ENCODE measurements at regions not wholly inside any gene's neighbourhood (a gene's known extent, or its start where the extent isn't known, plus 50 kb on each side); places are given as distances from the start of the nearest gene placed in this dataset.

- H3K9me3 ChIP-seq (replicated peaks; ENCODE audit: low read length): no peaks in the 10 kb centered on the region
- no peaks in the 10 kb centered on the region for H3K27me3 ChIP-seq (ENCODE audit: control insufficient read depth, insufficient read depth, low read length)
- no peak overlapping the region for H3K9ac ChIP-seq (ENCODE audit: low read depth, low read length)
- H3K4me2 ChIP-seq (ENCODE audit: low read length): no peak overlapping the region
- no peaks in the 10 kb centered on the region for H3K36me3 ChIP-seq (ENCODE audit: insufficient read depth, low read length)
- no peaks in the 10 kb centered on the region for H3K4me1 ChIP-seq (ENCODE audit: control insufficient read depth, insufficient read depth, low read length)
- no peak overlapping the region for H3K4me3 ChIP-seq (ENCODE audit: low read length)
These were observed 437.8 kb upstream of the PROX1 start for GRCh38 chr1:213549982-213550381.

- Histone ChIP-seq H3K4me1 (ENCODE audit: control insufficient read depth, insufficient read depth, low read length) (no peaks in the 10 kb centered on the region), H3K4me3 (ENCODE audit: low read length) (no peak overlapping the region), H3K27me3 (ENCODE audit: control insufficient read depth, insufficient read depth, low read length) (no peaks in the 10 kb centered on the region), H3K36me3 (ENCODE audit: insufficient read depth, low read length) (no peaks in the 10 kb centered on the region), H3K9ac (ENCODE audit: low read depth, low read length) (no peak overlapping the region), H3K4me2 (ENCODE audit: low read length) (no peak overlapping the region), H3K9me3 (replicated peaks; ENCODE audit: low read length) (no peaks in the 10 kb centered on the region)
These were observed 437.0 kb upstream of the PROX1 start for GRCh38 chr1:213550804-213551203.

GRCh38 chr1:213552045-213552444 lies 435.7 kb upstream of the PROX1 start:
- no peaks in the 10 kb centered on the region for H3K36me3 ChIP-seq (ENCODE audit: insufficient read depth, low read length)
- no peak overlapping the region for H3K4me3 ChIP-seq (ENCODE audit: low read length)
- no peaks in the 10 kb centered on the region for H3K4me1 ChIP-seq (ENCODE audit: control insufficient read depth, insufficient read depth, low read length)
- H3K4me2 ChIP-seq (ENCODE audit: low read length): no peak overlapping the region
- H3K27me3 ChIP-seq (ENCODE audit: control insufficient read depth, insufficient read depth, low read length): no peaks in the 10 kb centered on the region
- H3K9me3 ChIP-seq (replicated peaks; ENCODE audit: low read length): no peaks in the 10 kb centered on the region
- no peak overlapping the region for H3K9ac ChIP-seq (ENCODE audit: low read depth, low read length)

- Histone ChIP-seq H3K4me3 (ENCODE audit: low read length) (no peak overlapping the region), H3K4me2 (ENCODE audit: low read length) (no peak overlapping the region), H3K9ac (ENCODE audit: low read depth, low read length) (no peak overlapping the region), H3K36me3 (ENCODE audit: insufficient read depth, low read length) (no peaks in the 10 kb centered on the region), H3K9me3 (replicated peaks; ENCODE audit: low read length) (no peaks in the 10 kb centered on the region), H3K4me1 (ENCODE audit: control insufficient read depth, insufficient read depth, low read length) (no peaks in the 10 kb centered on the region), H3K27me3 (ENCODE audit: control insufficient read depth, insufficient read depth, low read length) (no peaks in the 10 kb centered on the region)
These were observed 427.5 kb upstream of the PROX1 start for GRCh38 chr1:213560226-213560625.

GRCh38 chr1:213561870-213562269 lies 425.9 kb upstream of the PROX1 start:
- Histone ChIP-seq H3K36me3 (ENCODE audit: insufficient read depth, low read length) (no peaks in the 10 kb centered on the region), H3K9me3 (replicated peaks; ENCODE audit: low read length) (no peaks in the 10 kb centered on the region), H3K4me3 (ENCODE audit: low read length) (no peak overlapping the region), H3K9ac (ENCODE audit: low read depth, low read length) (no peak overlapping the region), H3K4me1 (ENCODE audit: control insufficient read depth, insufficient read depth, low read length) (no peaks in the 10 kb centered on the region), H3K4me2 (ENCODE audit: low read length) (no peak overlapping the region), H3K27me3 (ENCODE audit: control insufficient read depth, insufficient read depth, low read length) (no peaks in the 10 kb centered on the region)

GRCh38 chr1:213564215-213564659 lies 423.5 kb upstream of the PROX1 start:
- Histone ChIP-seq H3K4me3 (ENCODE audit: low read length) (no peak overlapping the region), H3K36me3 (ENCODE audit: insufficient read depth, low read length) (no peaks in the 10 kb centered on the region), H3K4me1 (ENCODE audit: control insufficient read depth, insufficient read depth, low read length) (no peaks in the 10 kb centered on the region), H3K9ac (ENCODE audit: low read depth, low read length) (no peak overlapping the region), H3K9me3 (replicated peaks; ENCODE audit: low read length) (no peaks in the 10 kb centered on the region), H3K27me3 (ENCODE audit: control insufficient read depth, insufficient read depth, low read length) (no peaks in the 10 kb centered on the region), H3K4me2 (ENCODE audit: low read length) (no peak overlapping the region)

GRCh38 chr1:213568929-213569815 lies 418.6 kb upstream of the PROX1 start:
- Histone ChIP-seq H3K9me3 (replicated peaks; ENCODE audit: low read length) (no peaks in the 10 kb centered on the region), H3K4me2 (ENCODE audit: low read length) (no peak overlapping the region), H3K4me1 (ENCODE audit: control insufficient read depth, insufficient read depth, low read length) (no peaks in the 10 kb centered on the region), H3K9ac (ENCODE audit: low read depth, low read length) (no peak overlapping the region), H3K4me3 (ENCODE audit: low read length) (no peak overlapping the region), H3K36me3 (ENCODE audit: insufficient read depth, low read length) (no peaks in the 10 kb centered on the region), H3K27me3 (ENCODE audit: control insufficient read depth, insufficient read depth, low read length) (no peaks in the 10 kb centered on the region)

GRCh38 chr1:213569816-213570150 lies 418.0 kb upstream of the PROX1 start:
- H3K9me3 ChIP-seq (replicated peaks; ENCODE audit: low read length): no peaks in the 10 kb centered on the region
- no peaks in the 10 kb centered on the region for H3K36me3 ChIP-seq (ENCODE audit: insufficient read depth, low read length)
- H3K4me1 ChIP-seq (ENCODE audit: control insufficient read depth, insufficient read depth, low read length): no peaks in the 10 kb centered on the region
- no peak overlapping the region for H3K4me2 ChIP-seq (ENCODE audit: low read length)
- no peak overlapping the region for H3K9ac ChIP-seq (ENCODE audit: low read depth, low read length)
- no peaks in the 10 kb centered on the region for H3K27me3 ChIP-seq (ENCODE audit: control insufficient read depth, insufficient read depth, low read length)
- no peak overlapping the region for H3K4me3 ChIP-seq (ENCODE audit: low read length)

- H3K9me3 ChIP-seq (replicated peaks; ENCODE audit: low read length): no peaks in the 10 kb centered on the region
- no peak overlapping the region for H3K9ac ChIP-seq (ENCODE audit: low read depth, low read length)
- H3K4me2 ChIP-seq (ENCODE audit: low read length): no peak overlapping the region
- no peaks in the 10 kb centered on the region for H3K36me3 ChIP-seq (ENCODE audit: insufficient read depth, low read length)
- no peak overlapping the region for H3K4me3 ChIP-seq (ENCODE audit: low read length)
- no peaks in the 10 kb centered on the region for H3K4me1 ChIP-seq (ENCODE audit: control insufficient read depth, insufficient read depth, low read length)
- H3K27me3 ChIP-seq (ENCODE audit: control insufficient read depth, insufficient read depth, low read length): no peaks in the 10 kb centered on the region
These were observed 417.3 kb upstream of the PROX1 start for GRCh38 chr1:213570487-213570886.

- Histone ChIP-seq H3K9me3 (replicated peaks; ENCODE audit: low read length) (no peaks in the 10 kb centered on the region), H3K4me3 (ENCODE audit: low read length) (no peak overlapping the region), H3K9ac (ENCODE audit: low read depth, low read length) (no peak overlapping the region), H3K27me3 (ENCODE audit: control insufficient read depth, insufficient read depth, low read length) (no peaks in the 10 kb centered on the region), H3K36me3 (ENCODE audit: insufficient read depth, low read length) (no peaks in the 10 kb centered on the region), H3K4me1 (ENCODE audit: control insufficient read depth, insufficient read depth, low read length) (no peaks in the 10 kb centered on the region), H3K4me2 (ENCODE audit: low read length) (no peak overlapping the region)
These were observed 416.4 kb upstream of the PROX1 start for GRCh38 chr1:213571419-213571818.

- H3K4me3 ChIP-seq (ENCODE audit: low read length): no peak overlapping the region
- H3K9me3 ChIP-seq (replicated peaks; ENCODE audit: low read length): no peaks in the 10 kb centered on the region
- no peaks in the 10 kb centered on the region for H3K27me3 ChIP-seq (ENCODE audit: control insufficient read depth, insufficient read depth, low read length)
- no peaks in the 10 kb centered on the region for H3K4me1 ChIP-seq (ENCODE audit: control insufficient read depth, insufficient read depth, low read length)
- H3K9ac ChIP-seq (ENCODE audit: low read depth, low read length): no peak overlapping the region
- H3K4me2 ChIP-seq (ENCODE audit: low read length): no peak overlapping the region
- no peaks in the 10 kb centered on the region for H3K36me3 ChIP-seq (ENCODE audit: insufficient read depth, low read length)
These were observed 415.9 kb upstream of the PROX1 start for GRCh38 chr1:213571843-213572242.
